IPS DF 6.9 (cell line): ENCODE measurements at regions not wholly inside any gene's neighbourhood (a gene's known extent, or its start where the extent isn't known, plus 50 kb on each side); places are given as distances from the start of the nearest gene placed in this dataset.

Experiments
- DNase-seq: peaks from one replicate; pipeline ENCODE4 v3.0.0-alpha.2; 2013; ENCODE audit warnings: low read depth, low spot score
- H3K27ac ChIP-seq: one replicate; pipeline ENCODE4 v1.5.1; 2013; ENCODE audit warnings: low read length, control low read depth
- H3K27me3 ChIP-seq: 2 replicates; pipeline ENCODE4 v1.6.1; 2013; ENCODE audit warnings: mild to moderate bottlenecking, low read length; ENCODE audit not compliant: control insufficient read depth, insufficient read depth
- H3K36me3 ChIP-seq: 2 replicates; pipeline ENCODE4 v1.6.1; 2013; ENCODE audit warnings: low read length; ENCODE audit not compliant: control insufficient read depth, insufficient read depth
- H3K4me1 ChIP-seq: 2 replicates; pipeline ENCODE4 v1.6.1; 2013; ENCODE audit warnings: low read length; ENCODE audit not compliant: control insufficient read depth, insufficient read depth
- H3K4me3 ChIP-seq: 2 replicates; pipeline ENCODE4 v1.5.1; 2013; ENCODE audit warnings: mild to moderate bottlenecking, low read length
- H3K9me3 ChIP-seq: 2 replicates; pipeline ENCODE4 v1.6.1; 2013; ENCODE audit warnings: low read length, inconsistent platforms; ENCODE audit not compliant: control insufficient read depth, insufficient read depth
- WGBS: extraction: QIAGEN DNeasy Blood & Tissue Kit; methylation state at CpG from one replicate; pipeline ENCODE4 v1.1.7; 2013; ENCODE audit warnings: mixed read lengths, missing lambda C conversion rate; ENCODE audit not compliant: insufficient read length, insufficient coverage; 5-methylcytosine and 5-hydroxymethylcytosine counted together

GRCh38 chr22:48116871-48117270 lies 1354.4 kb downstream of the TBC1D22A start:
- H3K4me1 ChIP-seq: no peaks in the 10 kb centered on the region
- H3K27me3 ChIP-seq: no peaks in the 10 kb centered on the region
- WGBS: no CpG with 5 or more reads among the region's 4 CpGs
- DNase-seq: no peak
- peaks cover 27% of the 10 kb centered on the region for H3K9me3 ChIP-seq
- H3K36me3 ChIP-seq: no peaks in the 10 kb centered on the region
- H3K4me3 ChIP-seq: no peak overlapping the region
- no peak overlapping the region for H3K27ac ChIP-seq

GRCh38 chr22:48112687-48113521 lies 1350.5 kb downstream of the TBC1D22A start:
- no peaks in the 10 kb centered on the region for H3K27me3 ChIP-seq
- no peak overlapping the region for H3K27ac ChIP-seq
- H3K4me1 ChIP-seq: no peaks in the 10 kb centered on the region
- DNase-seq: no peak
- H3K36me3 ChIP-seq: no peaks in the 10 kb centered on the region
- WGBS: no CpG with 5 or more reads among the region's 8 CpGs
- H3K4me3 ChIP-seq: no peak overlapping the region
- H3K9me3 ChIP-seq: peaks cover 17% of the 10 kb centered on the region

- no peaks in the 10 kb centered on the region for H3K27me3 ChIP-seq
- H3K36me3 ChIP-seq: no peaks in the 10 kb centered on the region
- no peaks in the 10 kb centered on the region for H3K4me1 ChIP-seq
- peaks cover 26% of the 10 kb centered on the region for H3K9me3 ChIP-seq
- no peak for DNase-seq
- no CpG with 5 or more reads among the region's 6 CpGs for WGBS
- H3K4me3 ChIP-seq: no peak overlapping the region
- H3K27ac ChIP-seq: no peak overlapping the region
Observed at GRCh38 chr22:48106715-48107259, 1344.3 kb downstream of the TBC1D22A start.

GRCh38 chr22:48106215-48106614 lies 1343.8 kb downstream of the TBC1D22A start:
- WGBS: no CpG with 5 or more reads among the region's 11 CpGs
- no peak for DNase-seq

GRCh38 chr22:48105259-48105658 lies 1342.8 kb downstream of the TBC1D22A start:
- peaks cover 35% of the 10 kb centered on the region for H3K9me3 ChIP-seq

More at GRCh38 chr22:48106215-48106614, 1343.8 kb downstream of the TBC1D22A start:
- no peaks in the 10 kb centered on the region for H3K27me3 ChIP-seq
- peaks cover 30% of the 10 kb centered on the region for H3K9me3 ChIP-seq
- no peak overlapping the region for H3K4me3 ChIP-seq
- no peaks in the 10 kb centered on the region for H3K36me3 ChIP-seq
- H3K27ac ChIP-seq: no peak overlapping the region
- H3K4me1 ChIP-seq: no peaks in the 10 kb centered on the region

GRCh38 chr22:48104766-48105165 lies 1342.3 kb downstream of the TBC1D22A start:
- Histone ChIP-seq H3K4me1 (no peaks in the 10 kb centered on the region), H3K9me3 (peaks cover 35% of the 10 kb centered on the region), H3K27ac (no peak overlapping the region), H3K27me3 (no peaks in the 10 kb centered on the region), H3K4me3 (no peak overlapping the region), H3K36me3 (no peaks in the 10 kb centered on the region)
- no CpG with 5 or more reads among the region's 15 CpGs for WGBS
- DNase-seq: no peak

More at GRCh38 chr22:48105259-48105658, 1342.8 kb downstream of the TBC1D22A start:
- WGBS: no CpG with 5 or more reads among the region's 9 CpGs
- Histone ChIP-seq H3K4me3 (no peak overlapping the region), H3K36me3 (no peaks in the 10 kb centered on the region), H3K27ac (no peak overlapping the region), H3K4me1 (no peaks in the 10 kb centered on the region), H3K27me3 (no peaks in the 10 kb centered on the region)
- no peak for DNase-seq

- H3K27me3 ChIP-seq: no peaks in the 10 kb centered on the region
Observed at GRCh38 chr22:48104102-48104738, 1341.8 kb downstream of the TBC1D22A start.

GRCh38 chr22:48103126-48103875 lies 1340.9 kb downstream of the TBC1D22A start:
- H3K27me3 ChIP-seq: no peaks in the 10 kb centered on the region
- no CpG with 5 or more reads among the region's 24 CpGs for WGBS
- DNase-seq: no peak
- H3K4me1 ChIP-seq: no peaks in the 10 kb centered on the region
- H3K27ac ChIP-seq: no peak overlapping the region
- H3K9me3 ChIP-seq: peaks cover 40% of the 10 kb centered on the region
- H3K36me3 ChIP-seq: no peaks in the 10 kb centered on the region
- no peak overlapping the region for H3K4me3 ChIP-seq

More at GRCh38 chr22:48104102-48104738, 1341.8 kb downstream of the TBC1D22A start:
- no CpG with 5 or more reads among the region's 18 CpGs for WGBS
- Histone ChIP-seq H3K9me3 (peaks cover 39% of the 10 kb centered on the region), H3K27ac (no peak overlapping the region), H3K4me1 (no peaks in the 10 kb centered on the region), H3K4me3 (no peak overlapping the region), H3K36me3 (no peaks in the 10 kb centered on the region)
- no peak for DNase-seq

GRCh38 chr22:48102581-48102980 lies 1340.1 kb downstream of the TBC1D22A start:
- DNase-seq: no peak
- no peak overlapping the region for H3K27ac ChIP-seq
- no peaks in the 10 kb centered on the region for H3K36me3 ChIP-seq
- no CpG with 5 or more reads among the region's 5 CpGs for WGBS
- no peaks in the 10 kb centered on the region for H3K27me3 ChIP-seq
- no peaks in the 10 kb centered on the region for H3K4me1 ChIP-seq
- H3K4me3 ChIP-seq: no peak overlapping the region
- H3K9me3 ChIP-seq: peaks cover 42% of the 10 kb centered on the region

- Histone ChIP-seq H3K27ac (no peak overlapping the region), H3K4me1 (no peaks in the 10 kb centered on the region), H3K36me3 (no peaks in the 10 kb centered on the region), H3K9me3 (peaks cover 43% of the 10 kb centered on the region), H3K27me3 (no peaks in the 10 kb centered on the region), H3K4me3 (no peak overlapping the region)
- DNase-seq: no peak
- WGBS: no CpG with 5 or more reads among the region's 8 CpGs
Observed at GRCh38 chr22:48101704-48102103, 1339.3 kb downstream of the TBC1D22A start.
